Fibroblast of mammary gland (primary cell): ENCODE measurements at regions not wholly inside any gene's neighbourhood (a gene's known extent, or its start where the extent isn't known, plus 50 kb on each side); places are given as distances from the start of the nearest gene placed in this dataset.

ENCODE experiments used
- DNase-seq: peaks from one replicate; pipeline ENCODE4 v3.0.0-alpha.2; 2010; ENCODE audit warnings: low read depth
- H3K4me3 ChIP-seq: 2 replicates; pipeline ENCODE4 v1.5.1; 2011; ENCODE audit warnings: low read depth, mild to moderate bottlenecking, low read length, moderate library complexity; ENCODE audit not compliant: control insufficient read depth
- CTCF ChIP-seq: conservative IDR thresholded peaks from 2 replicates; pipeline ENCODE4 v1.5.1; 2011; ENCODE audit warnings: low read depth, low read length, inconsistent platforms; ENCODE audit not compliant: control insufficient read depth, insufficient read depth

GRCh38 chr7:52197221-52197620 is 838.2 kb upstream of the POM121L12 start:
- TF ChIP-seq CTCF: no peak
- no peak overlapping the region for H3K4me3 ChIP-seq
- no peak for DNase-seq

DNA sequence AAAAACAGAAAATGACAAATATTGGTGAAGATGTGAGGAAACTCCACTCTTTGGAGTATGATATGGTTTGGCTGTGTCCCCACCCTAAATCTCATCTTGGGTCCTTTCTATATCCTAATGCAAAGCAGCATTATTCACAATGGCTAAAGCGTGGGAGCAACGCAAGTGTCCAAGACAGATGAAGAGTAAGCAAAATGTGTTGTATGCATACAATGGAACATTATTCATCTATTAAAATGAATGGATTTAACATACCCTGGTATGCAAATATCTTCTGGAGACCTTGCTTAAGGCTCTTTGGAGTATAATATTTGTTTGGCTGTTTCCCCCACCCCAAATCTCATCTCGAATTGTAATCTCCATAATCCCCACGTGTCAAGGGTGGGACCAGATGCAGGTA is 839.8 kb upstream of the POM121L12 start:
- DNase-seq: no peak
- no peak for TF ChIP-seq CTCF
- H3K4me3 ChIP-seq: no peak overlapping the region

DNA sequence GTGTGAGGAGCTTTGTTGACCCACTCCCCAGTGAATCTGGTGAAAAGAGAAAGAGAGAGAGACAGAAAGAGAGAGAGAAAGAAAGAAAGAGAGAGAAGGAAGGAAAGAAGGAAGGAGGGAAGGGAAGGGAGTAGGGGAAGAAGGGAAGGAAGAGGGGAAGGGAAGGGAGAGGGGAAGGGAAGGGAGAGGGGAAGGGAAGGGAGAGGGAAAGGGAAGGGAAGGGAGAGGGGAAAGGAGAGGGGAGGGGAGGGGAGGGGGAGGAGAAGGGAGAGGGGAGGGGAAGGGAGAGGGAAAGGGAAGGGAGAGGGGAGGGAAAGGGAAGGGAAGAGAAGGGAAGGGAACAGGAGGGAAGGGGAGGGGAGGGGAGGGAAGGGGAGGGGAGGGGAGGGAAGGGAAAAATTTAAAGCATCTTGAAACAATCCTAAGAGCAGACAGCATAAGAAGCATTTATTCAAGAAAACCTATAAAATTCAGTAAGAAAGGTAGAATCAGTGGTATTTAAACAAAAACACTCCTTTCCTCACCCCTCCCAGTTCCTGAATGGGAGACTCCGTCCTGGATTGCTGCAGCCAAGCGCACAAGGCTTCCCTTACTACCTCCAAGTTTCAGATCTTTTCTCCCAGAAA is 846.2 kb upstream of the POM121L12 start:
- no peak overlapping the region for H3K4me3 ChIP-seq
- DNase-seq: no peak
- no peak for TF ChIP-seq CTCF

DNA sequence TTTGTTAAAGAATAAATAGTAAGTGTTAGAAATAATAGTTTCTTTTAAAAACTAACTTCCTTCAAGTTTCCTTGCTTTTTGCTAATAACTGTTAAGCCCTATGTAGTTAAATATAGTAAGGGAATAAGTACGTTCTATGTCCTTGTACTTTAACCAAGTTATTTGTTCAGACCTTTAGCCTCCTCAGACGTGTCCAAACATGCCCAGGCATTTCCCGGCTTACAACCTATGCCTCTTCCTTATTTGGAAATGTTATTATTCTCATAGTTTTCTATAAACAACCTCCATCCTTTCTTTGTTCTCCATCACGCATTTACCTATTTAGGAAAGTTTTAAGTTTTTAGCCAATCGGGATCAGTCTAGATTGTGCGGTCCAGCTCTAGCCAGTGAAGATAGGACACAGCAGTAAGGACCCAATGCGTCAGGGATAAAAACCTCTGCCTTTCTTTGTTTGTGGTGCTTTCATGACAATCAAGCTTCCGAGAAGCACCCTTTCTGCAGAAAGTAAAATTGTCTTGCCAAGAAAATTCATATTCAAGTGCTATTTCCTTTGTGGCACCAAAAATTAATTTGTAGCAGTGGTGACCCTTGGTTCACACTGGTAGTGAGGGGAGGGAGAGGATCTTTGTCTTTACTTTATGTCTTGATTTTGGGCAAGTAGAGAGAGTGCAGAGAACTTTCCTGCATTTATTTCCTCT is 851.3 kb upstream of the POM121L12 start:
- no peak for TF ChIP-seq CTCF

GRCh38 chr7:52179934-52180333 is 855.5 kb upstream of the POM121L12 start:
- H3K4me3 ChIP-seq: no peak overlapping the region
- no peak for TF ChIP-seq CTCF
- DNase-seq: no peak

More for the DNA sequence above, 851.3 kb upstream of the POM121L12 start:
- DNase-seq: no peak
- no peak overlapping the region for H3K4me3 ChIP-seq

GRCh38 chr7:52168085-52168484 is 851.5 kb upstream of the COBL start:
- TF ChIP-seq CTCF: no peak
- no peak for DNase-seq
- H3K4me3 ChIP-seq: no peak overlapping the region
